G401 (cell line): ENCODE measurements at regions not wholly inside any gene's neighbourhood (a gene's known extent, or its start where the extent isn't known, plus 50 kb on each side); places are given as distances from the start of the nearest gene placed in this dataset.
"Not testable (repeated sequence)": the region's sequence is repeated elsewhere in the genome, so short reads cannot be mapped to it uniquely, and the experiment has no call there.

Source experiments
- DNase-seq: peaks from one replicate; pipeline ENCODE4 v3.0.0-alpha.2; 2015; ENCODE audit warnings: low spot score
- in situ Hi-C: cut with HindIII; loops from 2 replicates; pipeline ENCODE4 v1.10.0; 2016; ENCODE audit warnings: low sequenced_read_pairs, mixed read lengths

DNA sequence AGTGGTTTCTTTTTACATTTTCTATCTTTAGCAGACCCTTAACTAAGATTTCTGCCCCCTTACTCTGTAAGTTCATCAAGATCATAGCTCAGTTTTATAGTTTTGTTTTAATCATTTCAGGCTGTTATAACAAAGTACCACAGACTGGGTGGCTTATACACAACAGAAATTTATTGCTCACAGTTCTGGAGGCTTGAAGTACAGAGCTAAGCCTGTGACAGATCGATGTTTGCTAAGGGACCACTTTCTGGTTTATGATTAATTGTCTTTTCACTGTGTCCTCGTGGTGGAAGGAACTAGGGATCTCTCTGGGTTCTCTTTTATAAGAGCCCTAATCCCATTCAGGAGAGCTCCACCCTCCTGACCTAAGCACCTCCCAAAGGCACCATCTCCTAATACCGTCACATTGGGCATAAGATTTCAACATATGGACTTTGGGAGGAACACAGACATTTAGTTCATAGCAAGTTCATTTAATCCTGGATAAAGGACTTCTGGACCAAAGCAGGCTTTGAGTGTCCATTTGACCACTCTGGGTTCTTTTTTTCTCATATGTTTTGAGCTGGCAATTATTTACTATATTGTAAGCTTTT, 137.0 kb upstream of the IL15 start:
- in situ Hi-C loops, result no loop called here
- no peak for DNase-seq

GRCh38 chr4:141501395-141501794, 135.0 kb upstream of the IL15 start:
- DNase-seq, result no peak
- in situ Hi-C loops, result no loop called here

GRCh38 chr4:141501931-141502330, 134.5 kb upstream of the IL15 start:
- no peak for DNase-seq
- in situ Hi-C loops, result no loop called here

DNA sequence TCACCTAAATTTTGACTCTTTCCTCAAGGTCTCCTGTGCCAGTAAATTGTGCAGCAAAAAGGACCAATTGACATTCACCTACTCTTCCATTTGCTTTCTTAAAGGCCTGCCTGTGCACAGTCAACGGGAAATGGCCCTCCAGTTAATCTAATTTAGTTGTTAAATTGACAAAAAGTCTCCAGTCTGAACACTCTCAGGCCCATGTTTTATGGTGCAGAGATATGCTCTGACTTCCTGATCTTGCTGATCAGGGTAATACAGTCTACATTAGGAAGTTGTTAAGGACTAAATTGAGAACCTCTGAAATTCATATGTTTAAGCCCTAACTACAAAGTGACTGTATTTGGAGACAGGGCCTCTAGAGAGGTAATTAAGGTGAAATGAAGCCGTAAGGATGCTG, 133.6 kb upstream of the IL15 start:
- DNase-seq, result no peak
- in situ Hi-C loops, result no loop called here

DNA sequence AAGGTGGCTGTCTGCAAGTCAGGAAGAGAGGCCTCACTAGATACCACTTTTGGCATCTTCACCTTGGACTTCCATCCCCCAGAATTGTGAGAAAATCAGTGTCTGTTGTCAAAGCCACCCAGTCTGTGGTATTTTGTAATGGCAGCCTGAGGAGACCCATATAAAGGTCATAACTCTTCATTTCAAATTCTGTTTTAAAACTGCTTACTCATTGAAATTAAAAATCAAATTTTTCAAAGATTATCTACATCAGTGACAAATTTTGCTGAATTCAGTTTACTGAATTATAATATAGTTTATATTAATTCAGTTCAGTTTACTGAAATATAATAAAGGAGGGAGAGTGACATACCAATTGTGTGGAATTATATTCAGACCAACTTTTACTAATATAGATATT, 133.1 kb upstream of the IL15 start:
- in situ Hi-C loops, result no loop called here
- no peak for DNase-seq

- in situ Hi-C loops, result no loop called here
- no peak for DNase-seq
Measured at GRCh38 chr4:141511055-141511454, 125.3 kb upstream of the IL15 start.

DNA sequence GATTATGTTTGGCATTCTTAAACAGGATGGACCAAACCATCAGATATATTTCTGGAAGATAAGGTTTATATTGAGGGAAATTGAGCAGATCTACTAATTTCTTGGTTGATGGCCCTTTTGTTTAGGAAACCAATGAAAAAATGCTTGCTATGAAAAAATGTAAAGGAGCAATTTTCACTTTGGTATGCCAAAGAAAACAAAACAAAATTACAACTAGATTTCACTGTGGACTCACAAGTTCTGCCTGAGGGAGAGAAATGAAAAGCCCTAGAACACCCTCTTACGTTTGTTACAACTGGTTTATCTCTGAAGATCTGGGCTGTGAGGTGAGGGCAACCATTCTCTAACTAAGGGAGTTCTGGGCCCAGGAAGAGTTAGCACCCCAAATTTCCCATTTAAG, 122.5 kb upstream of the IL15 start:
- no peak for DNase-seq
- in situ Hi-C loops, result no loop called here

DNA sequence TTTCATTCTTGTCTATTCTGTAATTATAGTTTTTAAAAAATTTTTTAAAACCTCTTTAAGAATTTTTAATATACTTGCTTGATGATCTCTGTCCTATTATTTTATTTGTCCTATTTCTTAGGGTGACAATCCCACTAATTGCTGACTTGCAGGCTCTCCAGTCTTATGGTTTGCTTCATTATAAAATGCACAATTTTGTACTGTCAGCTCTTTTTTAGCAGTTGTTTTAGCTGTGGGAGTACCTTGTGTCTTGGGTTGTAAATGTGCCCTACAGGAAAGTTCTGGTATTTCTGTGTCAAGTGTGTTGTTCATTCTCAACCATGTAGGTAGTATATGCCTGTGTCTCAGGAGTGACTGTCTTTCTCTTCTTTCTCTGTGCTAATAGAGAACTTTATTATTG, 118.2 kb upstream of the IL15 start:
- DNase-seq, result no peak
- in situ Hi-C loops, result no loop called here

DNA sequence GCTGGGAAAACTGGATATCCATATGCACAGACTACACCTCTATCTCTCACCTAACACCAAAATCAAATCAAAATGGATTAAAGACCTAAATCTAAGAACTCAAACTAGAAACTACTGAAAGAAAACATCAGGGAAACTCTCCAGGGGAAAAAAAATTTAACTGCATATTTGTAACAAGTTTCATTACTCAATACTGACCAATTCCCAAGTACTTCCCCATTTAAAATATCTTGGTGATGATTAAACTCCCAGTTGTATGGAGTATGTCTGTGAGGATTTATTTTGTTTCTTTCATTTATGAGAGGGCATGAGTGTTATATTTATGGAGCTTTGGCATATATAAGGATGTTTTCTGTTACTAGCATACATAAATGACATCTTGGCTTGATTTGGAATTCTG, 112.3 kb upstream of the IL15 start:
- in situ Hi-C loops, result no loop called here
- DNase-seq, result no peak

GRCh38 chr4:141524841-141525240, 111.5 kb upstream of the IL15 start:
- DNase-seq, result no peak
- in situ Hi-C loops, result no loop called here

DNA sequence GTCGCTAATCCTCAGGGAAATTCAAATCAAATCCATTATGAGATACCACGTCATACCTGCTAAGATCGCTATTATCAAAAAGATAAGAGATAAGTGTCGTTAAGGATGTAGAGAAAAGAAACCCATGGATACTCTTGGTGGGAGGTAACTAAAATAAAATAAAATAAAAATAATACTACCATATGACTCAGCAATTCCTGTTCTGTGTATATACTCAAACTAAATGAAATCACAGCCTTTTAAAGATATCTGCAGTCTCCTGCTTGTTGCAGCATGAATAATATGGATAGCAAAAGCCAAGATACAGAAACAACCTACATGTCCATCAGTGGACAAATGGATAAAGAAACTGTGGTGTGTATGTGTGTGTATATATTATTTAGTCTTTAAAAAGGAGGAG, 105.8 kb upstream of the IL15 start:
- in situ Hi-C loops, result no loop called here
- DNase-seq, result no peak

DNA sequence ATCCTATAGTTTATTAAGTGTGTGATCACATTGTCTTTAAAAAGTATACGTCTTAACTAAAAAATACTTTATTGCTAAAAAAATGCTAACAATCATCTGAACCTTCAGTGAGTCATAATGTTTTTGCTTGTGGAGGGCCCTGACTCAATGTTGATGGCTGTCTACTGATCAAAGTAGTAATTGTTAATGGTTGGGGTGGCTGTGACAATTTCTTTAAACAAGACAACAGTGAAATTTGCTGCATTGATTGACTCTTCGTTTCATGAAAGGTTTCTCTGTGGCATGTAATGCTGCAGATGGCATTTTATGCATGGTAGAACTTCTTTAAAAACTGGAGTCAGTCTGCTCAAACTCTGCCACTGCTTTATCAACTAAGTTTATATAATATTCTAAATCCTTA, 101.4 kb upstream of the IL15 start:
- in situ Hi-C loops, result no loop called here

DNA sequence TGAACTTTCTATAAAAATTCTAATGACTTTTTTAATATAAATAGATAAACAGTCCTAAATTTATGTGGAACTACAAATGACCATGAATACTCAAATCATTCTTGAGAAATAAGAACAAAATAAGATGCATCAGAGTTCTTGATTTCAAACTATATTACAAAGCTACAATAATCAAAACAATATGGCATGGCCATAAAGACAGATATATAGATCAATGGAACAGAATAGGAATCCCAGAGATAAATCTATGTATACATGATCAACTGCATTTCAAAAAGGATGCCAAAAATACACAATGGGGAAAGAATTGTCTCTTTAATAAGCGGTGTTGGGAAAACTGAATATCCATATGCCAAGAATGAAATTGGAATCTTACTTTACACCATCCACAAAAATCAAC, 98.4 kb upstream of the IL15 start:
- DNase-seq, result no peak
- in situ Hi-C loops, result no loop called here

More for the DNA sequence above, 101.4 kb upstream of the IL15 start:
- DNase-seq, result no peak

DNA sequence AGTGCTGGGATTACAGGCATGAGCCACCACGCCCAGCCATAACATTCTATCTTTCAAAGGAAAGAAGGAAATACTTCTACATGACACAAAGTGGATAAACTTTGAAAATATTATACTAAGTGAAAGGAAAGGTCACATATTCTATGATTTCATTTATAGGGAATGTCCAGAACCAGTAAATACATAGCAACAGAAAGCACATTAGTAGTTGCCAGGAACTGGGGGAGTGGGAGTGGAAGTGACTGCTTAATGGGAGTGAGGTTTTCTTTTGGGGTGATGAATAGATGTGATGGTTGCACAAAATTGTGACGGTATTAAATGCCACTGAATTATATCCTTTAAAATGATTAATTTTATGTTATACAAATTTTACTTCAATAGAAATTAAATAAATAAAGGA, 95.7 kb upstream of the IL15 start:
- DNase-seq, result no peak

DNA sequence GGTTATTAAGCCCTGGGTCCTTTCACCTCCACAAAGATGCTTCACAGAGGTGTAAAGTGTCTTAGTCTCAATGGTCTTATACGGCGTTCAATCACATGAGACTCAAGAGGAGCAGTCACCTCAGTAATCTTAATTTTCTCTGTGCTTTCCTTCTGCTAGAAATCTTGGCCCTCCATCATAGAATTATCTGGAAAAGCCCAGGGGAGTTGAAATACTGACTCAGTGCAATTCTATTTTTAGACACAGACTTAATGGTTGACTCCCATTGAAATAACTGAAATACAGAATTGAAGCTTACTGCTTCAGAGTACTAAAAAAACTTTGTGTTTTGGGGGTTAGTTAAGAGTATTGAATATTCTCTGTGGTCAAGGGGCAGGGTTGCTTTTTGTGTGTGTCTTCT, 94.5 kb upstream of the IL15 start:
- no peak for DNase-seq
- in situ Hi-C loops, result no loop called here

More for the DNA sequence above, 95.7 kb upstream of the IL15 start:
- in situ Hi-C loops, result no loop called here

DNA sequence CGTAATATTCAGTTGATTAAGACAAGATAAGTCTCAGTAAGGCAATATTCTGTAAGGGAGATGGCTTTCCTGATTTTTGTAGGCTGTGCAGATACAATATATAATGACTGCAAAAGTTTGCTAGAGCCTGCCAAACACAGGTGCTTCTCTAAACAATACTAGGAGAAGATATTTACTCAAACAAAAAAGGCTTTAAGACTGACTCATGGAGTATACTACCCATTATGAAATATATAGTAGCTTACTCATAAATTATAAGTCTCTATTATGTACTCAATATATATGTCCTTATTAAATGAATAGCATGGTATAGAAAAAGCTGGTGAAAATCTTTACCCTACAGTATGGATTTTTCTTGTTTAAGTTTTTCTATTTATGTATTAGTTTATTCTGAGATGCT, 93.2 kb upstream of the IL15 start:
- no peak for DNase-seq
- in situ Hi-C loops, result no loop called here

DNA sequence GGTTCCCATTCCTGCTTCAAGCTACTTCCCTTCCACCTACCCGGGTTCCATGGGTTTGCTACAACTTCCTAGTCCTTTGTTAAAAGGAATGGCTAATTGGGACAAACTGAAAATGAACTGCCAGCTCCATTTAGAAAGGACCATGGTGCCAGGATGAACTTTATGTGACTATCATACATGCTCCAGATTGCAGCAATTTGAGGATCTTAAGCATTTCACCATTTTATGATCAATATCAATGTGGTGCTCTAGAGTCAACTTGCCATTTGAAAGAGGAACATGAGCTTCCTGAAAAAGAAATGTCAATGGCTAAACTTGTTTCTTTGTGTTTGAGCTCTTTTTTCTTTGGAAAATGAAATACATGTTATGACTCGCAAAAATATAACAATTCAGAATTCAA, 92.7 kb upstream of the IL15 start:
- in situ Hi-C loops, result no loop called here
- no peak for DNase-seq

DNA sequence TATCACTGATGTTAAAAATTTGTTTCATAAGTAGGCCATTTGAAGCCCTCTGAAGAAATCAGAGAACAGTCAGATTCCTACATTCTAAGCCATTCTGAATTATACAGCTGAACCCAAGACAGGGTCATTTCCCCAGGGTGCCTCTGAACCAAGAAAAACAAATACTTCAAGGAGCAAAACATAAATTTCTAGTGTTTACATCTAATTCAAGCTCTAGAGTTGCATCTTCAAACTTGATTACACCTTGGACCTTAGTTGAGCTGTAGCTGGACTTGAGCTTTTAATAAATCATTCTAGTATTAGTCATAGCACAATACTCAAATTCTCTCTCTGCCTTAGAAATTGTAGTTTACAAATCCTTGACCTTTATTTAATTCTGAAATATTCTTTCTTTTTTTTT, 87.6 kb upstream of the IL15 start:
- DNase-seq, result no peak
- in situ Hi-C loops, result no loop called here

GRCh38 chr4:141560056-141560455, 76.3 kb upstream of the IL15 start:
- in situ Hi-C loops, result no loop called here
- DNase-seq, result no peak

- DNase-seq, result no peak
- in situ Hi-C loops, result no loop called here
Measured at GRCh38 chr4:141562649-141563048, 73.7 kb upstream of the IL15 start.

DNA sequence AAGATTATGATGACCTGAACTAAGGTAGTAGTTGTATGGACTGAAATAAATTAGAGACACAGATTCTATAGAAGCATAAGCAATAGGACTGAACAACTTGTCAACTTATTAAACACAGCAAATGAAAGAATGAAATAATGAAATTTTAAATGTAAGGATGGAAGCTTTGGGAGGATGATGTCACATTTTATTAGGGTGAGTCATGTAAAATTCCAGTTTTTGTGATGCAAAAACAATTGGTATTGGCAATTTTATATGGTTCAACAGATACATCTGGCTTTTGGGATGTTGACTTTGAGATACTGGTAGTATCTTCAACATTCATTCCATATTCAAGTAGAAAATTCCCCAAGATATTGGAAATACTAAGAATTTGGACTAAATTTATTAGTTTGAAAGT, 72.7 kb upstream of the IL15 start:
- in situ Hi-C loops, result no loop called here
- DNase-seq, result no peak

GRCh38 chr4:141564961-141565360, 71.4 kb upstream of the IL15 start:
- DNase-seq, in situ Hi-C loops: not testable (repeated sequence)
